ENCODE measurements at regions not wholly inside any gene's neighbourhood (a gene's known extent, or its start where the extent isn't known, plus 50 kb on each side); places are given as distances from the start of the nearest gene placed in this dataset.

DNA sequence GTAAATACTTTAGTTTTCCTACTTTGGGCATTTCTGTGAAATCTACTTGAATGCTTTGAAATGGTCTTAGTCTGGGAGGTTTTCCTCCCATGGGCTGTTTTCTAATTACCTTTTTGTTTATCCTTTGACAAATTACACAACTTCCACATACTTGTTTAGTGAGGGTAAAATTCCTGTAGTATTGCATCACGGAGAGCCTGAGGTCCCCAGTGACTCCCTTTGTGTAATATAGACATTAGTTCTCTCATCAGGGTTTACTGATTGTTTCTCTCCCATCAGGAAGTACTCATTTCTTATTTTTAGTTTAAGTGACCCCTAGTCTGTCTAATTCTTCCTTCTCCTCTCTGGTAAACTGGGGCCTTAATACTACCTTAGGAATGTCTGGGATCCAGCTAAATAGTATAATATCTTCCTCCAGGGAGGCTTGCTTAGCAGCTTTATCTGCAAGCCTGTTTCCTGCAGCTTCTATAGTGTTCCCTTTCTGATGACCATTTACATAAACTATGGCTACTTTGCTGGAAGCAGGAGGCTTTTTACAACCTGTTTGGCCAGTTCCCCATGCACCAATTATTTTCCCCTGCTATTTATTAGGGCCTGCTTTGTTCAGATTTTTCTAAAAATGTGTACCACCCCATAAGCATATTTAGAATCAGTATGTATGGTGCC lies 87.2 kb upstream of the XCR1 start:
- no peak for DNase-seq

DNA sequence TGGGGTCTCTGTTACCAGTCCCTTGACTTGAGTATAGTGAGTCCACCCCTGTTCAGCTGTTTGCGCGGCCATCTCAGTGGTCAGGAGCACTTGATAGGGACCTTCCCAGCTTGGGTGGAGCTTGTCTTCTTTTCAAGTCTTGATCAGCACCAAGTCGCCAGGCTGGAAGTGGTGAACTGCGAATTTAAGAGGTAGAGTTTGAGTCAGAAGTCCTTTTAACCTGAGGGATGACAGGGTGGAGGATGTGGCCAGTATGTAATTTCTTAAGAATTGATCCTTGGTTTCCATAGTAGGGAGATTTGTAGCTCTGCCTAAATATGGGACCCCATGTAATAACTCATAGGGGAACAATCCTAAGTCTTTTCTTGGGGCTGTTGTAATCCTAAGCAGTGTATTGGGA lies 86.3 kb upstream of the XCR1 start:
- DNase-seq, result no peak

DNA sequence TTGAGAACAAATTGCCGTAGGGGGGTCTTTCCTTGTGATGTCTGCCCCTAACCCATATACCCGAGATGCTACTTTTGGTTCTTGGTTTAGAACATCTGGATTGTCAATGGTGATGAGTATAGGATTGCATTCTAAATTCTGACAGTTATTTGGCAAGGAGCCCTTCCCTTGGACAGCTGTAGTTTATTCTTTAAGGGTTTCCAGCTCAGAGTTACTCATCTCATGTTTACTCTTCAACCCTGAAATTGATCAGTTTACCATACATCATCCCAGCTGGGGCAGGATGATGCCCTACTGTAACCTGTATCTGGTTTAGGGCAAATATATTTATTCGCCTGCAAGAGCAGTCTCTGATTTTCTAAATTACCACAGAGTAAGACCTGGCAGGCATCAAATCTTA lies 85.7 kb upstream of the XCR1 start:
- no peak for DNase-seq

DNA sequence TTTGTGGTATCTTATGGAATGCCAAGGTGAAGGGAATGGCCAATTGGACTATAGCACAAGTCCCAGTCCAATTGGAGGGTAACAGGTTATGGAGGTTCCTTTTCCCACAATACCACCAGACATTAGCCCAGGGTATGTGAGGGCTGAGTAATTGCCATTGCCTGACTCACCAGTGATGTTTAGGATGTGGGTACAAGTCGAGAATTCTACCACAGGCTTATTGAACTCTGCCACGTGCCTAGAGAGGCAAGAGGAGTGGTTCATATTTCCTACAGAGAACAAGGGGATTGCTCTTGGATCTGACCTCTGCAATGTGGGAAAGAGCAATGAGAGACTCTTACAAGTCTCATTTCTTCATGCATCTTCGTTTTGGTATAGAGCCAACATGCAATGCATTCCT lies 85.0 kb upstream of the XCR1 start:
- DNase-seq, result no peak

DNA sequence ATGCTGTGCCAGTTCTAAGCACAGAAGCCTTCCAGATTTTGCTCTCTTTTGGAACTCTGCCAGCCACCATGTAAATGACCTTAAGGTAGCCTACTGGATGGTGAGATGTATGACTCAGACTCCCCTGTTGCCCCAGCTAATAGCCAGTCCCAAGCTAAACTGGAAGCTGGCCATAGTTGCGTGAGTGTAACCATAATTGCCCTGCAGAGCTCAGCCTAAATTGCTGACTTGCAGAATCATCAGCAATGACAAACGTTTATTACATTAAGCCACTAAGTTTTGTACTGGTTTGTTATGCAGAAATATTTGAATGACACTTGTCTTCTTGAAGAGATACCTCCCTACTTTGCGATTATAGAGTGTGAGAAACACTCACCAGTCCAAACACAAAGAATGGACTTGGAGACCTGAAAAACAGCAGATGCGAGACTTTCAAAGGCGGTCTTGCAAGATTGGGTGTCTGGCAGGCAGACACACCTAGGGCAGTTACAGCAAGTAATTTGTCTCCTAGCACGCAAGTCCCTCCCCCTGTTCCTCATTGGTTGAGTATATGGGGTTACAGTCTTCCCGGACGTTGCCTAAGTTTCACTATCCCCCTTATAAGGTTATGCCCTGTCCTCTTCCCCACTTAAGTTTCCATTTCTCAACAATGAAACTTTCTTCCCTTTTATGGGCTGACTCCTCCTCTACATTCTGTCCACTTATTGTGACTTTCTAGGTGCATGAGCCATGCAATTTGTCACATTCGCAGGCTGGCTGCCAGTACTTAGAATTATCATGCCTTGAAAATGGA lies 83.6 kb upstream of the XCR1 start:
- peak in 9 of 58 donors; percentile 2 to 41 (median 13) for DNase-seq

DNA sequence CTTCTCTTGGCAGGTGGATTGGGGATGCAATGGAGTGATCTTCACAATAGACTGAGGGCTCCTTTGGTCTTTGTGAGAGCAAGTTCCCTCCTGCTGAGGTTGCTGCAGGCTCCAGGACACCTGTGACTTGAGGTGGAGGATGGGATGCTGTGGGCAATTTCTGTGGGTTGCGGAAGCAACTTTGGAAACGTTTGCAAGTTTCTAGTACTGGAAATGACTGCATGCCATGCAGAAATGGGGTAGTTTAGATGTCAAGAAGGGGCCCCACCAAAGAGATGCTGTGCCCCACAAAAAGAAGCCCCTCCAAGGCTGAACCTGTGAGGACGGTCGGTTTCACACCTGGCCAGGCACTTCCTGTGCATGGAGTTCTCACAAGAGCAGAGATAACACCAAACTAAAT lies 80.4 kb upstream of the XCR1 start:
- DNase-seq, result no peak

DNA sequence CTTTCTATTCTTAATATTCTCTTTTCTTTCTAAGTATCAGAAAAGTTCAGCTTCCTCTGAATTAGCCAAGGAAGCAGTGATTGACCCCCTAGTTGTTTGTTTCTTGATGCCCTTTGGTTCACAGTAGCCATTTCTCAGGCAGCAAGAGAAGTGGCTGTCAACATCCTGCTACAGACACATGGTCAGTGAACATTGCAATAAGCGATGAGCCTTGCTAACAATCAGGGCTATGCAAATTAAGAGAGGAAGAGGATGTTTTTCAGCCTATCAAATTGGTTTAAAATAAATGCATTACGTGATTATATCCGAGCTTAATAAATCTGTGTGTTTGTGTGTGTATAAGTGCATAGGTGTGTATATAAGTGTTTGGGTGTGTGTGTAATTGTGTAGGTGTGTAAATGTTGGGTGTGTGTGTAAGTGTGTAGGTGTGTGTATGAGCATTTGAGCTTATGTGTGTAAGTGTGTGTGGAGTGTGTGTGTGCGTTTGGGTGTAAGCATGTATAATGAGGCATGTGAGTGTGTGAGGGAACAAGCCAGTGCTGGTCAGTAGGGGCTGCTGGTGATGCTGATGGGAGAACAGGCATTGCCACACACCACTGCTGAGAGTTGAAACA lies 78.1 kb upstream of the XCR1 start:
- DNase-seq, result no peak

DNA sequence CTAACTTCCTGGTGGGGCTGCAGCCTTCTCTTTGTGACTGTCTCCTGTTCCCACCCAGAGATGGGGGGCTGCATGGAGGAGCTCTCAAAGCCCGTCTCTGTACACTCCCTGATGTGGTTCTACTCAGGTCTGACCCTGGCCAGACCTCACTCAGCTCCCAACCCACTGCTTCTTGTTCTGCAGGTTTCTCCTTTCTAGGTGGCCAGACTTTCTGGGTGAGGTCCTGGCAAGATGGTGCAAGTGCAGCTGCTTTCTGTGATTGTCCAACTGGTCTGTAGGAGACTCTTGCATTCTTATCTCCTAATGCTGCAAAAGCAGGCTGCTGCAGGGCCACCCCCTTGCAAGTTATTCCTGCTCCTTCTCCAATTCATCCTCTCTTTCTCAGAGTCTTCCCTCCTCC lies 77.4 kb upstream of the XCR1 start:
- no peak for DNase-seq

DNA sequence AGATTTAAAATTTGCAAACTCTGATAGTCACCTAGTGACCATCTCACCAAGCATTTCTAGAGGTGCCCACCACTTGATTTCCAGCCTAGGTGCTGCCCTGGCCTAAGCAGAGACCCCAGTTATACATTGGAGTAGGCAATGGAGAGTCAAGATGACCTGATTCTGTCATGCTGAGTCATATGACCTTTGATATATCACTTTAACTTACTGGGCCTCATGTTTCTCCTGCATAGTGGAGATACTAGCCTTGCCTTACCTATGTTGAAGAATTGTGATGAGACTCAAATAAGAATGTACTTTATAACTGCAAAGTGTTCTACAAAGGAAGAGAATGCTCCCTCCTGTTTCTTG lies 75.5 kb upstream of the XCR1 start:
- no peak for DNase-seq

DNA sequence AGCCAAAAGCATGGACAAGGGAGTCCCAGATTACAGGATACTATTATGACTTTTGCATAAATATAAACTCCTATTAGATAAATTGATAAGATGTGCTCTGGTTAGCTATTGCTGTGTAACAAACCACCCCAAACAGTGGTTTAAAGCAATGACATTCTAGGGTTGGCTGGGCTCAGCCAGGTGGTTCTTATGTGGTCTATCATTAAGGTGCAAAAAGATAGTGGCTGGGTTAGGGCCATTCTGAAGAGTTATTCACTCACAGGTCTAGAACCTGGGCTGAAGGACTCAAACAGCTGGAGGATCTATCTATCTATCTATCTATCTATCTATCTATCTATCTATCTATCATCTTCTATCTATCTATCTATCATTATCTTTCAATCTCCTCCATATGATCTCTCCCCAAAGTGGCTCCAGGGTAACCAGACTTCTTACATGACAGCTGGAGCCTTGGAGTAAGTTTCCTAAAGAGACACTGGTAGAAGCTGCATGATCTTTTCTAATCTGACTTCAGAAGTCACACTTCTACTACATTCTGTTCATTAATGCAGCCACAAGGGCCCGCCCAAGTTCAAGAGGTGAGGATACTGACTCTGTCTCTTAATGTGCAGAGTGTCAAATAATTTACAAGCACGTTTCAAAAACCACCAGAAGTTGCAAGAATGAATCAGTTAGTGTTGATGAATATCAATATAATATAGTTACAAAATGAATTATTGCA lies 74.9 kb upstream of the XCR1 start:
- no peak for DNase-seq

DNA sequence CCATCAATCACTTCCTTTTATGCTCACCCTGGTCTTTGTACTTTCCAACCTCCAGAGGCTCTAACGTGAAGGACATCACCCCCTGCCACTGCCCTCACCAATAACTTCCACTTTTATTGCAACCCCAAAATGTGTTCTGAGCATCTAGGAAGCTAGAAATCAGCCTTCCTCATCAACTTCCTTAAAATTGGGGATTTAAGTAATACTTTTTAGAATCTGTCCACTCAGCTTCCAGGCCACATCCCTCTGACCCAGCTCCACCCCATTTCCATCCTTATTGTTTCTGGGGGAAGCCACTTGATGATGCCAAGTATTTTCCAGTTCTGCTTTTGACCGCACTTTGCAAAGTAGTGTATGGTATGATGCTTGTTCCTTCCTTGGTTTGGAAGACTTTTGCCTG lies 73.5 kb upstream of the XCR1 start:
- DNase-seq, result peak in 2 of 58 donors; percentile 5 to 18

DNA sequence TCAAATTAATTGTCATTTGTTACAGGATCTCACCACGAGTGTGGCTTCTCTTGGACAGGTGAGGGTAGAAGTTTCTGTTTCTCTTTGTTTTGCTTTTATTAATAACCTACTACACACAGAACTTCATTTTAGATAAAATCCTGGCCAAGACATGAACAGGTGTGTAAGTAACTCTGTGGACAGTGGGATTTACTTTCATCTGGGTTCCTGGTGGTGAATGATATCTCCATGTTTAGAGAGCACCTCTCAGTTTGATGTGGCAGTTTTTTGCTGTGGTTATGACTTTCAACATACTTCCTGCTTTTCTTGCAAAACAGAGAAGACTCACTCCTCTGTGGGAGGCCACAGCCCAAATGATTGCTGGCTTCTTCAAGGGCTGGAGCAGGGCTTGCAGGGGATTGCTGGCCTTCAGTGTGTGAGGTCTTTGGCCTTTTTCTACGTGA lies 71.1 kb upstream of the XCR1 start:
- no peak for DNase-seq

DNA sequence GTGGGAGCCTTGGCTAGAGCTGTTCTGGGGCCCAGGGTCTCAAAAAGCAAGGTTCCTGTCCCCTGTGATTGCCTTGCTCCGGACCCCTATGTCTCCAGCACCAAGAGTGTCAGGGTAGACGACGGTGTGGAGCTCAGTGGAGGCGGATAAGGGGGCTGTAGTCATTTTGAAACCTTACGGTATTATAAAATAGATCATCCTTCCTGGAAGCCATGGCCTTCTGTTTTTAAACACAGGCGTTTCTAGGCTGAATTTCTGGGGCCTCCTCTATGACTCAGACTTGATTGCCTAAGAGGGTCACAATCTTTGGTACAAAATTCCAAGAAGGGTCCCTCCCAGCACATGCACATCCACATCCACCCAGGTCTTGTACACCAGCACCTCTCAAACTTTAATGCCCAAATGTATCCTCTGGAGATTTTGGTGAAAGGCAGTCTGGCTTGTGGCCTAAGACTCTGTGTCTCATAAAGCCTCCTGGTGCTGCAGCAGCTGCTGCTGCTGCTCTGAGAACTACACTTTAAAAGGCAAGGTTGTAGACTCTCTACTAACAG lies 70.5 kb upstream of the XCR1 start:
- no peak for DNase-seq

DNA sequence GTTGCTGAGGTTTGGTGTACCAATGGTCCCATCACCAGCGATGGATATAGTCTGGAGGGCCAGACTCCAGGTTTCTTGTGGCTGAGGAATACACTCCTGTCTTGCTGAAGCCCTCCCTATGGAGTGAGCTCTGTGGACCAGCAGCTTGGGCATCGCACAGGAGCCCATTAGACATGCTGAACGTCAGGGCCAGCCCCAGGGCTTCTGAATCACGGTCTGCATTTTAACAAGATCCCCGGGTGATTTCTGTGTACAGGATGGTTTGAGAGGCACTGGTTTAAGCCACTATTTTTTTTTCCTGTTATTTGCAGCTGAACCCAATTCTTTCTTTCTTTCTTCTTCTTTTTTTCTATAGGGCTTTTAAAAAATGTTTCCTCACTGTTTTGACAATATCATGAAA lies 69.5 kb upstream of the XCR1 start:
- DNase-seq, result no peak

DNA sequence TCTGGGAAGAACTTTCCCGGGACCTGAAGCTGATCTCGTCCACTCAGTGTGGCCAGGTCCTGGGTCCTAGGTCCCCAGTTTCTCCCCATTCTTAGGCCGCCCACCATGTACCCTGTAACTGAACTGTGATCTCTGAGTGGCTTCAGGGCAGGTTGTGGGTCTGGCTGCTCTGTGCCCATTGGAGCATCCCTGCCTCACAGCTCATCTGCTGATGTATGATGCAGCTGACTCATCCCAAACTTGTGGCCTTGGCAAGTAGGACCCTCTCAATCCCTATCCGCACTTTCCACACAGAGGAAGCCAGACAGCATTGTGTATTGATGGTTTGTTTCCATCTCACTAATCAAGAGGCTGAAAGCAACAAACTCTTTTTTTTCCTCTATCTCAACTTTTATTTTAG lies 69.1 kb upstream of the XCR1 start:
- no peak for DNase-seq

DNA sequence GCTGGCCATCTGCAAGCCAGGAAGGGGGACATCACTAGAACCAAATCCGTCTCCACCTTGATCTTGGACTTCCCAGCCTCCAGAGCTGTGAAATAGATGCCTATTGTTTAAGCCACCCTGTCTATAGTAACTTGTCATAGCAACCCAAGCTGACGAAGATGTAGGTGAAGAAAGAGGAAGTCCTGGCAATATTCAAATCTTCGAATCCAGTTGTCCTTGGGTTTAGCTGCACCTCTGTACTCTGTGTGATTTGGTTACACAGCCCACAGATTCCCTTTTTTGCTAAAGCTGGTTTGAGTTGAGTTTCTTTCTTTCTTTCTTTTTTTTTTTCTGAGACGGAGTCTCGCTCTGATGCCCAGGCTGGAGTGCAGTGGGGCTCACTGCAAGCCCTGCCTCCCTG lies 68.0 kb upstream of the XCR1 start:
- DNase-seq, result no peak

DNA sequence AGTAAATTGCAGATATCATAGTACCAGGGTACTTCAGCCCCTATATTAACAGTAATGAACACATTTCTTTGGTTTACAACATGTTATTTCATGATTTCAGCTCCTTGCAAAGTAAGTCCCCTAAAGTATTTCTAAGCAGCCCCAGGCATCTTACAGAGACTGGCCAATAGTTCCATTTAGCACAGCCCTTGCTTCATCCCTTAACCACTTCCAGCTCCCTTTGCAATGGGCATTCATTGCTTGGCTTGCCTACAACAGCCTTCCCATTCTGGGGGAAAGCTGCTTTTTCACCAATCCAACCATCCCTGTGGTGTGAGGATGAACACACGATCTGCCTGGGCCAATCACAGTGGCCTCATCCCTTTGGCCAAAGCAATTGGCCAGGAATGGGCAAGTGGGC lies 67.2 kb upstream of the XCR1 start:
- DNase-seq, result no peak

DNA sequence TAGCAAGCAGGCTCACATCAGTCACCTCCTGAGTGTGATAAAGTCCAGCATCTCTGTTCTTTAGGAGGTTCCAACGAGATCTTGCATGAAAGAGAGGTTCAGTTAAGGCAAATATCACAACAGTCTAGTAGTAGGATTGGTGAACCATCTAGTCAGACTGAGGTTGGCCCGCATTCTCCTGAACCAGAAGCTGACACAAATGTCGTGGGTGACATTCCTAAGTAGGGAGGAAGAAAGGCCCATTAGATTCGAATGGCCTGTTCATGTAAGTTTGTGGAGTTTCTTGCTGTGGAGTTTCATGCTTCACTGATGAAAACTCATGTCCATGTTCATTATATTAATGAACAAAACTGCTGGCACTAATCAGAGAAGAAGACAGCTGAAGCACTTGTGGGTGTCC lies 66.7 kb upstream of the XCR1 start:
- no peak for DNase-seq

DNA sequence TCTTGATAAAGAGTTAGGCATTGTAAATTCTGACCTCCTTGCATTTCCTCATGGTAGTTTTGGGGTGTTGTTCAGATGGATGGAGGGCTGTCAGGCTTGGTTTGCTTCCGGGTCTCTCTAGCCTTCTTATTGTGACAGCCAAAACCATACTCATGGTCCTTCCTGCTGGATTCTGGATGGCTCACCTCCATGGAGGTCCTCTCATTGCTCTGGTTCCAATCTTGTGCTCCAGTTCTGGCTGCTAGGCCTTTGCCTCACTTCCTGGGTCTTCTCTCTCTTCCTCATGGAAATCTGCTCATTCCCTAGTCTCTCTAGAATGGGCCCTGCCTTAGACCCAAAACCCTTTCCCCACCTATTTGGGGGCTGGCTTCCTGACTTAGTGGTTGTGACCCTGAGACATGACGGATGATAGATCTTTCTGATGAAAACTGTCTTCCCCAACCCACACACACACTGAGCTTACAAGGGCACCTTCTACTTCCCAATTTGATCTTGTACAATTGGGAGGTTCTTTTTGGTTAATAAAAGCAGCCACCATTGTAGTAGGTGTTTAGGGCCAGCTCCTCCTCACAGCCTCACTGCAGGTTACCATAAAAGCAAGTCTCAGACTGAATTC lies 66.2 kb upstream of the XCR1 start:
- no peak for DNase-seq

DNA sequence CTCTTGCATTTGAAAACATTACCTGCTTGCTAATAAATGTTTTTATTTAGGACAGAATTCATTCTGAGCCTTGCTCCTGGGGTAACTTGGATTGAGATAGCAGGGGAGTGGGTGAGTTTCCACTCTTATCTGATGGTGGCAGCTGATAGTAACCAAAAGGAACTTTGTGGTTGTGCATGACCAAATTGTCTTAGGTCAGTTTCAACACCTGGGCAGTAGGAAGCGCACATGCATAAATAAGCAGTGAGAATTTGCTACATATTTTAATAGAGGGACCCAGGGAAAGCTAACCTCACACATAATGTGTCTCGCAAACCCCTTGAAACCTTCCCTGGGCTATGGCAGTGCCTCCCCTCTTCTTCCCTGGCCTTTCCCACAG lies 65.4 kb upstream of the XCR1 start:
- no peak for DNase-seq
